Ovary (tissue), 3 donors: ENCODE measurements at regions not wholly inside any gene's neighbourhood (a gene's known extent, or its start where the extent isn't known, plus 50 kb on each side); places are given as distances from the start of the nearest gene placed in this dataset.

ENCODE experiments used
- EP300 ChIP-seq: sonication (generic); formaldehyde crosslinking; IDR thresholded peaks from one replicate; pipeline ENCODE4 v1.6.1; 2017; ENCODE audit warnings: antibody characterized with exemption
- POLR2A ChIP-seq: fragments of 450-650 bp; IDR thresholded peaks from one replicate; pipeline ENCODE4 v1.6.1; 2017; ENCODE audit warnings: antibody characterized with exemption, mild to moderate bottlenecking, moderate library complexity
- TF ChIP-seq, protein P1 (sequence below), 3 donors: fragments of 450-650 bp in 2 of 3; fragments of 200-600 bp in 1 of 3; IDR thresholded peaks; one replicate each; pipeline versions ENCODE4 v1.5.1 to v1.8.0; 2016 to 2022; ENCODE audit warnings: antibody characterized with exemption in 3 of 3, mild to moderate bottlenecking in 1 of 3
- donor health status: DM: no; HTN: no; CAD: no.

DNA sequence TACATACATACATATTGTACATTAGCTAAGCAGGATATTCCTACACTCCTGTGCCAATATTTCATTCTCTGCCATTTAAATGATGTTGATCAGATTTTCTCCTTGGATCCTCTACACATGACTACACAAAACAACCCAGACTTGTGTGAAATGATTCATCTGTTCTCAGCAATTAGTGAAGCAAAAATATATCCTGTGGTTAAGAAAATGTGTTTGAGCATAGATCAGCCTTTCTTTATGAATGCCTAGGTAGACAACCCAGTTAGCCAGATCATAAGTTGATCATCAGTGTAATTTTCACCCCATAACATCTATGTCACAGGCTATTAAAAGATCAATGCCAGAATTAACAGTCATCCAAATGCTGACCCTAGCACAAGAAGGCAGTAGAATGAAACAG lies 275.2 kb upstream of the EDNRB start:
- TF ChIP-seq, protein P1, sequence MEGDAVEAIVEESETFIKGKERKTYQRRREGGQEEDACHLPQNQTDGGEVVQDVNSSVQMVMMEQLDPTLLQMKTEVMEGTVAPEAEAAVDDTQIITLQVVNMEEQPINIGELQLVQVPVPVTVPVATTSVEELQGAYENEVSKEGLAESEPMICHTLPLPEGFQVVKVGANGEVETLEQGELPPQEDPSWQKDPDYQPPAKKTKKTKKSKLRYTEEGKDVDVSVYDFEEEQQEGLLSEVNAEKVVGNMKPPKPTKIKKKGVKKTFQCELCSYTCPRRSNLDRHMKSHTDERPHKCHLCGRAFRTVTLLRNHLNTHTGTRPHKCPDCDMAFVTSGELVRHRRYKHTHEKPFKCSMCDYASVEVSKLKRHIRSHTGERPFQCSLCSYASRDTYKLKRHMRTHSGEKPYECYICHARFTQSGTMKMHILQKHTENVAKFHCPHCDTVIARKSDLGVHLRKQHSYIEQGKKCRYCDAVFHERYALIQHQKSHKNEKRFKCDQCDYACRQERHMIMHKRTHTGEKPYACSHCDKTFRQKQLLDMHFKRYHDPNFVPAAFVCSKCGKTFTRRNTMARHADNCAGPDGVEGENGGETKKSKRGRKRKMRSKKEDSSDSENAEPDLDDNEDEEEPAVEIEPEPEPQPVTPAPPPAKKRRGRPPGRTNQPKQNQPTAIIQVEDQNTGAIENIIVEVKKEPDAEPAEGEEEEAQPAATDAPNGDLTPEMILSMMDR (IDR thresholded peaks at IDR 0.05), result no peak
- TF ChIP-seq EP300 (no peak), POLR2A (no peak)
